Gastroesophageal sphincter (tissue), 3 donors: ENCODE measurements at regions not wholly inside any gene's neighbourhood (a gene's known extent, or its start where the extent isn't known, plus 50 kb on each side); places are given as distances from the start of the nearest gene placed in this dataset.

ENCODE experiments used
- CTCF ChIP-seq, 4 experiments: fragments of 200-600 bp in 2 of 4; fragments of 450-650 bp in 2 of 4; sonication (generic) in 1 of 4; IDR thresholded peaks; one replicate each; pipeline ENCODE4 v1.5.1; 2017 to 2019; ENCODE audit warnings: antibody characterized with exemption in 4 of 4, mild to moderate bottlenecking in 2 of 4, moderate library complexity in 2 of 4
- EP300 ChIP-seq: sonication (generic); formaldehyde crosslinking; IDR thresholded peaks from one replicate; pipeline ENCODE4 v1.6.1; 2017; ENCODE audit warnings: antibody characterized with exemption, mild to moderate bottlenecking
- POLR2A ChIP-seq, 2 donors: fragments of 450-650 bp; IDR thresholded peaks; one replicate each; pipeline ENCODE4 v1.6.1; 2017; ENCODE audit warnings: antibody characterized with exemption in 2 of 2, mild to moderate bottlenecking in 2 of 2, moderate library complexity in 1 of 2
- POLR2AphosphoS5 ChIP-seq: sonication (generic); formaldehyde crosslinking; IDR thresholded peaks from one replicate; pipeline ENCODE4 v1.6.1; 2017; ENCODE audit warnings: antibody characterized with exemption

GRCh38 chr7:38040831-38041230 is 120.4 kb downstream of the EPDR1 start:
- TF ChIP-seq CTCF (IDR thresholded peaks at IDR 0.05) (no peak), EP300 (no peak), POLR2A (IDR thresholded peaks at IDR 0.05) (no peak), POLR2AphosphoS5 (no peak)
